ENCODE measurements at regions not wholly inside any gene's neighbourhood (a gene's known extent, or its start where the extent isn't known, plus 50 kb on each side); places are given as distances from the start of the nearest gene placed in this dataset.

DNA sequence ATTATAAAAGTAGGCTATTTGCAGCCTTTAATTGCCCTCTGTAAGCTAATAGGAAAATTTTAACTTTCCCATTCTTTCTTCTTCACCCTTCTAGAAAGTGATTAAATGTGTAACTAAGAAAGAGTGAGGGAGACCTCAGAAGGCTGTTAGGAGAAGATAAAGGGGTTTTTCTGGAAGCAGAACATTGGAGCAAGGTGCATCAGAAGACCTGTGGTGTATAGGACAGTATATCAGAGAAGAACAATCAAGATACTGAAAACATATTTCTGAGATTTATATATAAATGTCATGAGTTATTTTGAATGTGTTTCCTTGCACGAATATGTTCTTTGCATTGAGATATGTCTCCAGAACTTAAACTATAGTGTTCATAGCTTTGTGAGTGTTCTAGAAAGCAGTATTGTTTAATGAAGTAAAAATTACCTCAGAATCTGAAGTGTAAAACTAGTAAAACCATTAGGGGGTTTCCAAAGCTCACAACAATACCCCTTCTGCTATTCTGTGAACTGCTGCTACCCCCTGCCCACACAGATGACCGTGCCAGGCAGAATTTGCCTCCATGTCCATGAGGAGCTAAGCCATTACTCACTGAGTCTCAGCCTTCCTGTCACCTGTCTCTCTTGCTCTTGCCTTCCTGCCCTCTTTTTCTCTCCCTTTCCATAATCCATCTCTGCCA lies 537.9 kb downstream of the EPHA4 start:
- intact Hi-C loops (cut with DNase I; ENCODE audit: low total_unique reads), result no loop called here
- no peak for TF ChIP-seq POLR2A (IDR thresholded peaks at IDR 0.05)
- TF ChIP-seq, protein P1, sequence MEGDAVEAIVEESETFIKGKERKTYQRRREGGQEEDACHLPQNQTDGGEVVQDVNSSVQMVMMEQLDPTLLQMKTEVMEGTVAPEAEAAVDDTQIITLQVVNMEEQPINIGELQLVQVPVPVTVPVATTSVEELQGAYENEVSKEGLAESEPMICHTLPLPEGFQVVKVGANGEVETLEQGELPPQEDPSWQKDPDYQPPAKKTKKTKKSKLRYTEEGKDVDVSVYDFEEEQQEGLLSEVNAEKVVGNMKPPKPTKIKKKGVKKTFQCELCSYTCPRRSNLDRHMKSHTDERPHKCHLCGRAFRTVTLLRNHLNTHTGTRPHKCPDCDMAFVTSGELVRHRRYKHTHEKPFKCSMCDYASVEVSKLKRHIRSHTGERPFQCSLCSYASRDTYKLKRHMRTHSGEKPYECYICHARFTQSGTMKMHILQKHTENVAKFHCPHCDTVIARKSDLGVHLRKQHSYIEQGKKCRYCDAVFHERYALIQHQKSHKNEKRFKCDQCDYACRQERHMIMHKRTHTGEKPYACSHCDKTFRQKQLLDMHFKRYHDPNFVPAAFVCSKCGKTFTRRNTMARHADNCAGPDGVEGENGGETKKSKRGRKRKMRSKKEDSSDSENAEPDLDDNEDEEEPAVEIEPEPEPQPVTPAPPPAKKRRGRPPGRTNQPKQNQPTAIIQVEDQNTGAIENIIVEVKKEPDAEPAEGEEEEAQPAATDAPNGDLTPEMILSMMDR (IDR thresholded peaks at IDR 0.05), result no peak
- no peaks in the 10 kb centered on the region for H3K36me3 ChIP-seq

DNA sequence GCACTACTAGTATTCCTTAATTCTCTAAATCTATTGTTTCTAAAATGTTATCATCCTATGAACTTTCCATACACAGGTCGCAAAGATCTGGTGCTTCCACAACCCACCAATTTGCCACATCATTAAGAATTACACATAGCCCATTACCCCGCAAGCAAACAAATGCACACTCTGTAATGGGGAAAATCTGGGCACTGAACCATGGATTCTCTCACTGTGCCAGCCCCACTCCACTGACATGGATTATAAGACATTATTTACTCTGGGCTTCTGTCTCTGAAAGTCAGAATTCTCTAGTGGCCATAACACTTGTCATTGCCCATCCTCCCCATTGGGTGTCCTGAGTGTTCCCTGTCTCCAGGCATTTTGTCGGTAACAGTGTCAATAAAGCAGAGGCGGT lies 537.1 kb downstream of the EPHA4 start:
- no peaks in the 10 kb centered on the region for H3K27me3 ChIP-seq
- H3K9me3 ChIP-seq, result no peaks in the 10 kb centered on the region
- H3K36me3 ChIP-seq, result no peaks in the 10 kb centered on the region
- H3K4me3 ChIP-seq, result no peak overlapping the region
- no peak overlapping the region for H3K27ac ChIP-seq
- intact Hi-C loops (cut with DNase I; ENCODE audit: low total_unique reads), result no loop called here
- TF ChIP-seq, protein P1 (IDR thresholded peaks at IDR 0.05), result no peak
- TF ChIP-seq POLR2A (IDR thresholded peaks at IDR 0.05), result no peak
- DNase-seq, result no peak
- H3K4me1 ChIP-seq, result no peaks in the 10 kb centered on the region

More for the DNA sequence above, 537.9 kb downstream of the EPHA4 start:
- Histone ChIP-seq H3K27ac (no peak overlapping the region), H3K27me3 (no peaks in the 10 kb centered on the region), H3K4me1 (no peaks in the 10 kb centered on the region), H3K4me3 (no peak overlapping the region), H3K9me3 (no peaks in the 10 kb centered on the region)
- no peak for DNase-seq

DNA sequence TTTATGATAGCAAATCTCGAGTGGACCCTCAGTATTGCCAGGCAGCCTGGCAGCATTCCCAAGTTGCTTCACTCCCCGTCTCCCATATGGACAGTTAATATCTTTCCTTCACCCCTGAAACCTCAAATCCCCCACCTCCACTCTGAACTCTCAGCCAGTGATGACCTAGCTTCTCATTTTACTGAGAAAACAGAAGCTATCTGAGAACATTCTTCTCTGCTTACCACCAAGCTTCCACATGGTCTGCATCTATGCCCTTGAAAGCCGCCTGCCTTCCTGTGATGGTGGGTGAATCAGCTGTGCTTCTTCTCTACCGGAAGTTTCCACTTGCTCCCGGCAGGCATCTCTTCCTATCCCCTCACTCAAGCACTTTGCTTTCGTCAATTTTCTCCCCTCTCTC lies 529.2 kb downstream of the EPHA4 start:
- no peaks in the 10 kb centered on the region for H3K36me3 ChIP-seq
- DNase-seq, result no peak
- TF ChIP-seq, protein P1 (IDR thresholded peaks at IDR 0.05), result no peak
- no peak for TF ChIP-seq POLR2A (IDR thresholded peaks at IDR 0.05)
- intact Hi-C loops (cut with DNase I; ENCODE audit: low total_unique reads), result no loop called here
- H3K27me3 ChIP-seq, result no peaks in the 10 kb centered on the region
- H3K4me1 ChIP-seq, result no peaks in the 10 kb centered on the region
- H3K4me3 ChIP-seq, result no peak overlapping the region
- H3K27ac ChIP-seq, result no peak overlapping the region
- no peaks in the 10 kb centered on the region for H3K9me3 ChIP-seq

DNA sequence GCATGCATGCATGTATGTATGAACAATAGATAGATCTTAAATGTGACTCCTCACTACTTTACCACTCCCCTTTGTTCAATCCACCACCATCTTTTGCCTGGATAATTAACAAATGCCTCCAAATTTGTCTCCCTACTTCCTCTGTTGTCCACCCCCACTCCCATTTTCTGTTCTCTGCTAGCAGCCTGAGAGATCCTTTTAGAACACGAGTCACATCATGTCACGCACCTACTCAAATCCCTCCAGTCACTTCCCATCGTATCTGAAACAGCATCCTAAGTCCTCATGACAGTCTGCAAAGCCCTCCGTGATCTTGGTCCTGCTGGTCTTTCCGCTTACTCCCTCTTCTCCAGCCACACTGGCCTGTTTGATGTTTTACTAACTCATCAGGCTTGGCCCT lies 527.3 kb downstream of the EPHA4 start:
- intact Hi-C loops (cut with DNase I; ENCODE audit: low total_unique reads), result no loop called here
- Histone ChIP-seq H3K4me1 (no peaks in the 10 kb centered on the region), H3K27me3 (no peaks in the 10 kb centered on the region), H3K9me3 (no peaks in the 10 kb centered on the region), H3K27ac (no peak overlapping the region), H3K36me3 (no peaks in the 10 kb centered on the region), H3K4me3 (no peak overlapping the region)
- DNase-seq, result no peak
- TF ChIP-seq, protein P1 (IDR thresholded peaks at IDR 0.05), result no peak
- no peak for TF ChIP-seq POLR2A (IDR thresholded peaks at IDR 0.05)

DNA sequence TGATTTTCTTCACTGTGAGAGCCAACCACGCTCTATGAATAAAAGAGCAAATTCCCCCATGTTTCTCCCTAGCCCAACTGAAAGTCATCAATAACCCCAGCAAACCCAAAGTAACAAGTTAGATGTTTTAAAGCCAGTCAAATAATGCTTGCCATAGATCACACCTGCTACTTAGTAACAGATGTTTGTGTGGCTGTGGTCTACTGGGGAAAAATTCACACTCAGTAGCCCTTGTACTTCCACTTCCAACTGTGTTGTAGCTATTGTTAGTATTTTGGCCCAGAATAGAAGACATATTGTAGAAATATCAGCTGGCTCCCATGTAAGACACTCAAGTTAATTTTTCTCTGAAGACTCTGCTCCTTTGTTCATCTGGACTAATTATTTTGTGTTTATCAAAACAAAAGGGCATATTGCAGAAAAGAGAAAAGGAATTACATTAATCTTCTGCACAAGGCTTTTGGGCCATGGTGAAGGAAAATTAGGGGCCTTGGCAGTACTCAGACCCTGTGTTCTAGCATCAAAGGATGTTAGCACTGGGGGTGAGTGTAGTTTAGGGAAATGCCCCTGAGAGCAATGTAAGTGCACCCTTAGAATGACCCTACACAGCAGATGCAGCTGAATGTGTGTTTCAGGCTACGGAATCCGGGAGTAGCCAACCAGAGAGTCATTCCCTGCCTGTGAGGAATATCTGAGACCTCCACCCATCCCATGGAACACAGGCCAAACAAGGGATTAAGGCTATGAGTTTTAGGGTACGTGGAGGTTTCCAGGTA lies 521.9 kb downstream of the EPHA4 start:
- Histone ChIP-seq H3K4me1 (no peaks in the 10 kb centered on the region), H3K27ac (no peak overlapping the region), H3K36me3 (no peaks in the 10 kb centered on the region), H3K9me3 (no peaks in the 10 kb centered on the region), H3K4me3 (no peak overlapping the region), H3K27me3 (no peaks in the 10 kb centered on the region)
- intact Hi-C loops (cut with DNase I; ENCODE audit: low total_unique reads), result no loop called here
- TF ChIP-seq, protein P1 (IDR thresholded peaks at IDR 0.05), result no peak
- no peak for TF ChIP-seq POLR2A (IDR thresholded peaks at IDR 0.05)
- DNase-seq, result no peak
